ENCODE measurements at regions not wholly inside any gene's neighbourhood (a gene's known extent, or its start where the extent isn't known, plus 50 kb on each side); places are given as distances from the start of the nearest gene placed in this dataset.

DNA sequence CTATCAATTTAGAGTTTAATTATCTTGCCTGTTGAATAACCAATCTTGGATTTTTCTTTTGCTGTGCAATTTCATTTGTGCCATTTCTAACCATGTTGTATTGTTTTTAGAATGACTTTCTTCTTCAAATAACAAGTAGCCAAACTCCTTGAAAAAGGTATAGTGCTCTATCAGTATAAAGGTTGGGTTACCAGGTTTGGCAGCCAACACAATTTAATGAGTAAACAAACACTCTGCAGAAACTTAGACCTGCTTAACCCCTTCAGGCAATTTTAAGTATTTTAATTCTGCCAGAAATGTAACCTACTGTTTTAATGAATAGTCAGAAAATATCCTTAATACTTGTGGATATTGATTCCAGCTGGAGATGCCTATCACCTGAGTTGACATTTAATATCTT is 299.8 kb downstream of the ARL4A start:
- TF ChIP-seq, protein P1, sequence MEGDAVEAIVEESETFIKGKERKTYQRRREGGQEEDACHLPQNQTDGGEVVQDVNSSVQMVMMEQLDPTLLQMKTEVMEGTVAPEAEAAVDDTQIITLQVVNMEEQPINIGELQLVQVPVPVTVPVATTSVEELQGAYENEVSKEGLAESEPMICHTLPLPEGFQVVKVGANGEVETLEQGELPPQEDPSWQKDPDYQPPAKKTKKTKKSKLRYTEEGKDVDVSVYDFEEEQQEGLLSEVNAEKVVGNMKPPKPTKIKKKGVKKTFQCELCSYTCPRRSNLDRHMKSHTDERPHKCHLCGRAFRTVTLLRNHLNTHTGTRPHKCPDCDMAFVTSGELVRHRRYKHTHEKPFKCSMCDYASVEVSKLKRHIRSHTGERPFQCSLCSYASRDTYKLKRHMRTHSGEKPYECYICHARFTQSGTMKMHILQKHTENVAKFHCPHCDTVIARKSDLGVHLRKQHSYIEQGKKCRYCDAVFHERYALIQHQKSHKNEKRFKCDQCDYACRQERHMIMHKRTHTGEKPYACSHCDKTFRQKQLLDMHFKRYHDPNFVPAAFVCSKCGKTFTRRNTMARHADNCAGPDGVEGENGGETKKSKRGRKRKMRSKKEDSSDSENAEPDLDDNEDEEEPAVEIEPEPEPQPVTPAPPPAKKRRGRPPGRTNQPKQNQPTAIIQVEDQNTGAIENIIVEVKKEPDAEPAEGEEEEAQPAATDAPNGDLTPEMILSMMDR (conservative IDR thresholded peaks at IDR 0.05), result no peak
- TF ChIP-seq EZH2 (IDR thresholded peaks at IDR 0.05; ENCODE audit: low read depth), result no peak

Data from PC-9 (cell line).